Epithelial cell of esophagus (primary cell): ENCODE measurements at regions not wholly inside any gene's neighbourhood (a gene's known extent, or its start where the extent isn't known, plus 50 kb on each side); places are given as distances from the start of the nearest gene placed in this dataset.

Source experiments
- DNase-seq: peaks from one replicate; pipeline ENCODE4 v3.0.0; 2010; ENCODE audit warnings: low read depth
- H3K4me3 ChIP-seq: 2 replicates; pipeline ENCODE4 v1.5.1; 2011; ENCODE audit warnings: mild to moderate bottlenecking, low read length, control low read depth
- TF ChIP-seq, protein P1 (sequence below): IDR thresholded peaks from 2 replicates; pipeline ENCODE4 v1.5.1; 2011; ENCODE audit warnings: low read depth, mild to moderate bottlenecking, low read length, control low read depth, inconsistent platforms; ENCODE audit not compliant: insufficient read depth; ENCODE audit errors: missing control alignments

GRCh38 chr2:195392446-195393336 is 264.3 kb upstream of the SLC39A10 start:
- no peak overlapping the region for H3K4me3 ChIP-seq
- TF ChIP-seq, protein P1, sequence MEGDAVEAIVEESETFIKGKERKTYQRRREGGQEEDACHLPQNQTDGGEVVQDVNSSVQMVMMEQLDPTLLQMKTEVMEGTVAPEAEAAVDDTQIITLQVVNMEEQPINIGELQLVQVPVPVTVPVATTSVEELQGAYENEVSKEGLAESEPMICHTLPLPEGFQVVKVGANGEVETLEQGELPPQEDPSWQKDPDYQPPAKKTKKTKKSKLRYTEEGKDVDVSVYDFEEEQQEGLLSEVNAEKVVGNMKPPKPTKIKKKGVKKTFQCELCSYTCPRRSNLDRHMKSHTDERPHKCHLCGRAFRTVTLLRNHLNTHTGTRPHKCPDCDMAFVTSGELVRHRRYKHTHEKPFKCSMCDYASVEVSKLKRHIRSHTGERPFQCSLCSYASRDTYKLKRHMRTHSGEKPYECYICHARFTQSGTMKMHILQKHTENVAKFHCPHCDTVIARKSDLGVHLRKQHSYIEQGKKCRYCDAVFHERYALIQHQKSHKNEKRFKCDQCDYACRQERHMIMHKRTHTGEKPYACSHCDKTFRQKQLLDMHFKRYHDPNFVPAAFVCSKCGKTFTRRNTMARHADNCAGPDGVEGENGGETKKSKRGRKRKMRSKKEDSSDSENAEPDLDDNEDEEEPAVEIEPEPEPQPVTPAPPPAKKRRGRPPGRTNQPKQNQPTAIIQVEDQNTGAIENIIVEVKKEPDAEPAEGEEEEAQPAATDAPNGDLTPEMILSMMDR = no peak
- DNase-seq = no peak

- TF ChIP-seq, protein P1 = no peak
- DNase-seq = no peak
- H3K4me3 ChIP-seq = no peak overlapping the region
Measured at GRCh38 chr2:195390686-195391321, 266.2 kb upstream of the SLC39A10 start.

DNA sequence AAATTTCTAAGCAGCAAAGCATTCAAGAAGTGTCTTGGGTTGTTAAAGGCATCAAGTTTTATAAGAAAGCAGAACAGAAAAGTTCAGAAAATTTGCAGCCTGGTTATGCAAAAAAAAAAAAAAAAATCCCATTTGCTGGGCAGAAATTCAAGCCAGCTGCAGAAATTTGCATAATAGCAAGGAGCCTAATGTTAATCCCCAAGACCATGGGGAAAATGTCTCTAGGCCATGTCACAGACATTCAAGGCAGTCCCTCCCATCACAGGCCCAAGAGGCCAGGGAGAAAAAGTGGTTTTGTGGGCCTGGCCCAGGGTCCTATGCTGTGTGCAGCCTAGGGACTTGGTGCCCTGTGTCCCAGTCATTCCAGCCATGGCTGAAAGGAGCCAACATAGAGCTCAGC is 269.0 kb upstream of the SLC39A10 start:
- no peak for DNase-seq
- TF ChIP-seq, protein P1 = no peak
- no peak overlapping the region for H3K4me3 ChIP-seq

GRCh38 chr2:195382186-195382585 is 274.8 kb upstream of the SLC39A10 start:
- H3K4me3 ChIP-seq = no peak overlapping the region
- DNase-seq = no peak
- TF ChIP-seq, protein P1 = no peak

DNA sequence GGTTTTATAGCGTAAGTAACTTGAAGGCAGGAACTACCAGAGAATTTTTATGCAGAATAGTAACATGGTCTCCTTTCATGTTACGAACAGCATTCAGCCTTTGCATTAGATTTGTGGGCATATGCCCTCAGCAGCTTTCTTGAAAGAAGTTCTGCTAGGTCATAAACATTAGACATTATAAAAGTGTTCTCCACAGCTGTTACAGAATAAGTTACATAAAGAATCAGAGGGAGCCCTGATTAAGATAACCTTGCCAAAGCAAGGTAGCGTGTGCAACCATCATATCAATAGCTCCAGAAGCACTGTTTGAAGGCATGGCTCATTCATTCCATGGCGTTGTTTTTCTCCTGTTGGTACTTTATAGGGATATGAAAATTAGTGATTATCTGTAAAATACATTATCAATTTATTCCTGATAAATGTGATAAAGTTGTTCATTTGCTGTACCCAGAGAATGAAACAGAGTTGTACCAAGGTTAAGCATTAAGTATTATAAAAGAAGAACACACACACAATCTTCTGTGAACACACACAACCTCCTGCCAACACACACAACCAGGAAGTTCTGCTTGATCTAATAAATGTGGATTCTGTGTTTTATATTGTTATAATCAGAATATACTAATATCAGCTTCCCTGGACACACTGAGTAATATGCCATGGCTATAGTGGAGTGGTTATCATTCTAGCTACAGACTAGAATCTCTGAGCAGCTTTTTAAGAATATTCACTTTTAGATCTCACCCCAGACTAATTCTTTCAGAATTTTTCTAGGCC is 286.7 kb upstream of the SLC39A10 start:
- TF ChIP-seq, protein P1 = no peak
- DNase-seq = no peak
- H3K4me3 ChIP-seq = no peak overlapping the region

- TF ChIP-seq, protein P1 = no peak
- DNase-seq = no peak
Measured at GRCh38 chr2:195369218-195369587, 287.8 kb upstream of the SLC39A10 start.

More at GRCh38 chr2:195369218-195369587, 287.8 kb upstream of the SLC39A10 start:
- H3K4me3 ChIP-seq = no peak overlapping the region
